ENCODE measurements at regions not wholly inside any gene's neighbourhood (a gene's known extent, or its start where the extent isn't known, plus 50 kb on each side); places are given as distances from the start of the nearest gene placed in this dataset.

DNA sequence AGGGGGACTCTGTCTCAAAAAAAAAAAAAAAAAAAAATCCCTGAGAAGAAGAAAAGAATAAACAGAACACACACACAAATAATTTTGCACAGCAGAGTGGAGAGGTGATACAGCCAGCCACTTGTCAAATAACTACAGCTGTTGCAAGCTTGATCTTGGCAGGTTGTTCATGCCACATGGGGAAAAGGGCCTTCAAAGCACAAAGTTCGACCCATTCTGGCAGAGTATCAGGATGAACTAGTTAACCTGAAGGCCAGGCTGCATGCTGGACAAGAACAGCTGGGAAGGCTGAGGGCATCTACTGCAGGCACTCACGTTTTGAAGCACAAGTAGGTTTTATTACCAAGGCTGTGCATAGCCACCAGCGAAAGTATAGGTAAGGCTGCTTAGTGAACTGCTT, 104.1 kb downstream of the KCTD15 start:
- no peak for DNase-seq

DNA sequence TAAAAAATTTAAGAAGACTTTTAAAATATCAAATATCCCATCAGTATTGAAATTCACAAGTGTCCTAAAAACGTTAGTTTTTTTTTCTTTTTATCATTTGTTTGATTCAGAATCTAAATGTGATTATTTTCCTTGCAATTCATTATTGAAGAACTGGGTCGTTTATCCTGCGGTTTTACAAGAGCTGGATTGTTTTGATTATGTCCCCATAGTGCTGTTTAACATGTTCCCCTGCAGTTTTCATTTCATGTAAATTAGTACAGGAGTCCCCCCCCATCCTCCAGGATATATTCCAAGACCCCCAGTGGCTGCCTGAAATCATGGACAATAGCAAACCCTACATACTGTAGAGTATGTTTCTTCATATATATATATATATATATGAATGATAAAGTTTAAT, 105.7 kb downstream of the KCTD15 start:
- DNase-seq, result no peak

DNA sequence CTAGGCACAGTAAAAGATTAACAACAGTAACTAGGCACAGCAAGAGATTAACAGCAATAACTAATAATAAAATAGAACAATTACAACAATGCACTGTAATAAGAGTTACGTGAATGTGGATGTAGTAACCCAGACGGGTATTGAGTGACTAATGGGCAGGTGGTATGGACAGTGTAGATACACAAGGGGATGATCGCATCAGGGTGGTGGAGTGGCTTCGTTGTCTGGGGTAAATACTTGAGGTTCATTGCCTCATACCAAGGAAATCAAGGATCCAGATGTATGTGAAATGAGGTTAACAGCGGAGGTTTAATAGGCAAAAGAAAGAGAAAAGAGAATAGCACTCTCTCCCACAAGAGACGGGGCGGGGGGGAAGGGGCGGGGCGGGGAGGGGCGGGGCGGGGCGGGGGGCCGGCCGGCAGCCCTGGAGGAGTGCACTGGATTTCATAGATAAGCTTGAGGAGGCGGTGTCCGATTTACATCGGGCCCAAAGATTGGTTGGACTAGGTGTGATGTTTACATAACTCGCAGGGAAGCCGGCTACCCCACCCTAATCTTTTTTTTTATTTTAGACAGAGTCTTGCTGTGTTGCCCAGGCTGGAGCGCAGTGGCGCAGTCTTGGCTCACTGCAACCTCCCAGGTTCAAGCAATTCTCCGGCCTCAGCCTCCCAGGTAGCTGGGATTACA, 106.3 kb downstream of the KCTD15 start:
- DNase-seq, result no peak

DNA sequence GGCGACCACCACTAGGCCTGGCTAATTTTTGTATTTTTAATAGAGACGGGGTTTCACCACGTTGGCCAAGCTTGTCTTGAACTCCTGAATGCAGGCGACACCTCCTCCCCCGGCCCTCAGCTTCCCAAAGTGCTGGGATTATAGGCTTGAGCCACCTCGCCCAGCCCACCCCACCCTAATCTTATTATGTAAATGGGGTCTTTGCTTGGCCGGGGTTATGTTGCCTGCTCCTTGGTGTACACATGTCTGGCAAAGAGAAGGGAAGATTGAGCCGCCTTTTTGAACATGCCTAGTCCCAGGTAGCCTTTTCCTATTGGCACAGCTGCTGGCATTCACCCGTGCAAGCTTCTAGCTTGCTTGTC, 106.8 kb downstream of the KCTD15 start:
- DNase-seq, result no peak

DNA sequence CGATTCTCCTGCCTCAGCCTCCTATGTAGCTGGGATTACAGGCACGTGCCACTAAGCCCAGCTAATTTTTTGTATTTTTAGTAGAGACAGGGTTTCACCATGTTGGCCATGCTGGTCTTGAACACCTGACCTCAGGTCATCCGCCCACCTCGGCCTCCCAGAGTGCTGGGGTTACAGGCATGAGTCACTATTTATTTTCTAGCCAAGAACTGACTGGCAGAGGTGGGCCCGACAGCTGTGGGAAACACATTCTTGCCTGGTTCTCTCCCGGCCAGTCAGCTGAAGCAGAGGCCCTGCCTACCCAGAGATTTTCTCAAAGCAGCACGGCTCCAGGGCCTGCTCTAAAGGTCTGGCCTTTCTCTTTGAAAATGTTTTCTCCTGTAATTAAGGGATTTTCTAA, 108.0 kb downstream of the KCTD15 start:
- DNase-seq, result no peak

DNA sequence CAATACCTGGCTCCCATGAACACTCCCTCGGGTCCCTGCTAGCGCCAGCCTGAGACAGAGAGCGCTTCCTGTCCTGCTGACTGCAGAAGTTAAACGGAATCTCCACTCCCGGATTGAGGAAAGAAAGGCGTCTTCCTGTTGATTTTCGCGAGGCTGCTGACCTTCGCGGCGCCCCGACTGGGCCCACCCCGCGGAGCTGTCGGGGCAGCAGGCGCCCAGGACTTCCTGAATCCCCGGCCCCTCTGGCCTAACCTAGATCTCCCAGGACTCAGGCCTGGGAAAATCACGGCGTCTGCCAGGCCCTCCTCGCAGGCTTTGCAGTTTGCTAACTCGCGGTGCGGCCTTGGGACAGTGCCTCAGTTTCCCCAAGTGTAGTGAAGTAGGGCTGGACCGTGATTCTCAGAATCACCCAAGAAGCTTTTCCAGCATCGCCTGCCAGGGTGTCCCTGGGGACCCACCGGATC, 108.8 kb downstream of the KCTD15 start:
- DNase-seq, result no peak

DNA sequence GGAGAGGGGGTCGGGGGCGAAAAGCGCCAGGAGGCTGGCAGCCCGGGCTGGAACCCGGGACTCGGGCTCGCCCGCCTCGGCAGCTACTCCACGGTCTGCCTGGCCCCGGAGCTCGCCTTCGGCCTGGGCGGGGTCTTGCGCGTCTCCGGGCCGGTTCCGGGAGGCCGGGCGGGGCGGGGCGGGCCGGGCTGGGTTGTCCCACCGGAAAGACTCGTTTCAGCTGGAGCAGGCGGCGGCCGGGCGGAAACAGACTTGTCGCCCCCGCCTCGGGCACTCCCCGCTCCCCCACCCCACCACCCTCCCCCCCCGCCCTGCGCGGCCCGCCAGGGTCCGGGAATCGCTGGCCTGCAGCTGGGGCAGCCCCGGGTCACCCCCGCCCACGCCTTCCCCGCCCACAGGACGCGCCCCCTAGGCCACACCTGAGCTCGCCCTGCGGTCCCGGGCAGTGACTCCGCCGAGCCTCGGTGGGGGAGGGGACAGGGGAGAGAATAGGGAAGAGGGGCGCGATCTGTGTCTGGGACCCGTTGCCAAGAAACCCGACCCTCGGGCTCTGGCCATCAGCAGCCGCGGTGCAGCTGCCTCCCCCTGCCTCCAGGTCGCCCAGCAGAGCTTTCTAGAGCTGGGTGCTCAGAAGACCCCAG, 109.4 kb downstream of the KCTD15 start:
- no peak for DNase-seq

DNA sequence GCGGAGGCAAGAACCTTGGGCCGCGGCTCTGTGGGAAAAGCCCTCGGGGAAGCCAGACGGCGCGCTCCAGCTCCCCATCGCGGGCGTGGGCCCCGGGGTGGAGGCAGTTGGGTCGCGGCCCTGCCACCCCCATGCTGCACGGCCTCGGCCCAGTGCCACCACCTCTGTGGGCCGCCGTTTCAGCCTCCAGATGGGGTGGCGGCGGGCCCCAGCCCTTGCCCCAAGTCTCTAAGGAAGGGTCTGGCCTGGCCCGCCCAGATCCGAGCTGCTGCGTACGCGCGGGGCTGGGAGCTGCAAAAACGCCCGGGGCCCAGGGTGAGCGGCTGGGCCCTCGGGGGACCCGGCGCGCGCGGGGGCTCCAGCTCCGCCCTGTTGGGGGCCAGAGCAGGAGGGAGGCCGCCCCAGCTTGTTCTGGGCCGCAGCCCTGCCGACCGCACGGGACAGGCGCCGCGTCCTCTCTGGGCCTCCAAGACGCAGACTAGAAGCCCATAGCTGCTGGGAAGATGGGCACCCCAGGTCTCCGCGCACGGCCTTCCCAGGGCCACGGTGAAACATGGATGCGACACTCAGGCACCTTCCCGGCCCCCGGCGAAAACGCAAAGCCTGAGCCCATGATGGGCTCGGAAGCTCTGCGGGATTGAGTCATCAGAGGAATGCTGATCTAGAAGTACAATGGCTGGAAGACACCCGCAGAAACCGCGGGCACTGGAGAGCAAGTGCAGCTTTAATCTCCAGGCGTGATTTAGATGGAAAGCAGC, 110.1 kb downstream of the KCTD15 start:
- no peak for DNase-seq

DNA sequence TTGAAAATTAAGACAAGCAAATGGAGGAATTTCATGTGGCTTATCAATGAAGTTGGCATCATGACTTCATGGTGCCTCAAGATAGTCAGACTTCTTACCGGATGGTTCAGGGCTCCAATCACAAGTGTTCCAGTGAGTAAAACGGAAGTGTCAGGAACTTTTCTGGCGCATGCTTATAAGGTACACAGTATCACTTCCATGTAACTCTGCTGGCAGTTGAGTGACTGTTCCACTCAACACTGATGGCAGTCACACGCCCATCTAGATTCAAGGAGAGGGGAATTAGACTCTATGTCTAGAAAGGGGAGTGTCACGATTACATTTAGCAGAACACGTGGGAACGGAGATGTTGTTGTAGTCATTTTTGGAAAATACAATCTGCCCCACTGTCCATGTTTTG, 114.3 kb downstream of the KCTD15 start:
- no peak for DNase-seq

DNA sequence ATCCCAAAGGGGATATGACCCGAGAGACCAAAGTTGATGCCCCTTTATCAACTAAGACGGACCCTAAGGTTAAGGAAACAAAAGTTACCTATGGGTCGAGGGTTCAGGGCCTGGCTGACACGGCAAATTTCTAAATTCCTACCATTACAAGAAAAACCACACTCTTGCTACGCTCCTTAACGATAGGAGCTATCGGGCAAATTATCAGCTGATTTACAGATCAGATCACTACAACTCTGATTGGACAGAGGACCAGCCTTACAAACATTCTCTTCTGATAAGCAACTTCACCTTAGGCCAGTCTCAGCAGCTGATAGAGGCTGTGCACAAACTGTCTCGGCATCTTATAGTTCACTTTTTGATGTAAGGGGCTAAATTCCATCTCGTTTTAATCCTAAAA, 117.9 kb downstream of the KCTD15 start:
- DNase-seq, result no peak

DNA sequence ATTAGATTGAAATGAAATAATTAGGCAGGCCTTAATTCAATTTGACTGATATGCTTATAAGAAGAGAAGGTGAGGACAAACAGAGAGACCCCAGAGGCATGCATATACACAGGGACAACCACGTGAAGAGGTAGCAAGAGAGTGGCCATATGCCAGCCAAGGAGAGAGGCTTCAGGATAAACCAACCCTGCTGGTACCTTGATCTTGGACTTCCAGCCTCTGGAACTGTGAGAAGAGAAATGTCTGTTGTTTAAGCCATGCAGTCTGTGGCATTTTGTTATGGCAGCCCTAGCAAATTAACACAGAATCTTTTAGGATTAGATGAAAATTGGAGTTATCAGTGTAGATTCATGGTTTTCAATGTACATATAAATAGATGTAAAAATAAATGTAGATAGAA, 120.1 kb downstream of the KCTD15 start:
- no peak for DNase-seq

DNA sequence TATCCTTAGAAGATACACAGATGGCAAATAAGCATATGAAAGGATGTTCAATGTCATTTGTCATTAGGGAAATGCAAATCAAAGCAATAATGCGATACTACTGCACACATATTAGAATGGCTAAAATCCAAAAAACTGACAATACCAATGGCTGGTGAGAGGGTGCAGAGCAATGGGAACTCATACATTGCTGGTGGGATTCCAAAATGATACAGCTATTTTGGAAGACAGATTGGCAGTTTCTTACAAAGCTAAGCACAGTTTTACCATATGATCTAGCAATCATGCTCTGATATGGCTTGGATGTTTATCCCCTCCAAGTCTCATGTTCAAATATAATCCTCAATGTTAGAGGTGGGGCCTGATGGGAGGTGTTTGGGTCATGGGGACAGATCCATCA, 122.6 kb downstream of the KCTD15 start:
- DNase-seq, result no peak

DNA sequence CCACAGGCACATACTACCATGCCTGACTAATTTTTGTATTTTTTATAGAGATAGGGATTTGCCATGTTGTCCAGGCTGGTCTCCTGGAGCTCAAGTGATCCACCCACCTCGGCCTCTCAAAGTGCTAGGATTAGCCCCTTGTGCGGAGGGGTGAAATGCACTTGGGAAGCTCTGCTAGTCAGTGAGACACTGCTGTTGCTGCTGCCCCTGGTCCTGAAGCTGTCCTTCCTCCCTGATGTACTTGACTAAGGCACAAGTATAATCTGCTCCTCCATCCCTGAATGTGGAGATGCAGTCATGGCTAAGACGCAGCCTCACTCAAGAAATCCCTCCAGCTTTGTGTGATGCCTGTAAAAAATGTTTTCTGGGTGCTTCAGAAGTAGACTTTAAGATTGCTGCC, 124.5 kb downstream of the KCTD15 start:
- DNase-seq, result no peak

DNA sequence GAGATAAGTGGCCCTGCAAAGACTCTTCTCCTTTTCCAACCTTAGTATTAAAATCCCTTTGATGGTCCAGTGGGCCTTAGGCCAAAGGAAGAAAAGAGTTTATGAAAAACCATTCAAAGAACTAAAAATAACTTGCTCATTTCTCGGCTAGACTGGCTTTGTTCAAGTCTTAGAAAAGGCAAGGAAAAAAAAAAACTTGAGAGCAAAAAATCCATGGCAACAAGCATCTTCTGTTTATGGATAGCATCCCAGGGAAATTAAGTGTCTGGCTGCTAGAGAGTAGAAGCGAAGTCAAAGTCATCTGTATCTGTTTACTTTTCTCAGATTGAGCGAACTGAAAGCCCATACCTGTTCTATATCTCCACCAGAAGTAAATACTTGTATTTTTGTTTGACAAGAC, 129.6 kb downstream of the KCTD15 start:
- no peak for DNase-seq

DNA sequence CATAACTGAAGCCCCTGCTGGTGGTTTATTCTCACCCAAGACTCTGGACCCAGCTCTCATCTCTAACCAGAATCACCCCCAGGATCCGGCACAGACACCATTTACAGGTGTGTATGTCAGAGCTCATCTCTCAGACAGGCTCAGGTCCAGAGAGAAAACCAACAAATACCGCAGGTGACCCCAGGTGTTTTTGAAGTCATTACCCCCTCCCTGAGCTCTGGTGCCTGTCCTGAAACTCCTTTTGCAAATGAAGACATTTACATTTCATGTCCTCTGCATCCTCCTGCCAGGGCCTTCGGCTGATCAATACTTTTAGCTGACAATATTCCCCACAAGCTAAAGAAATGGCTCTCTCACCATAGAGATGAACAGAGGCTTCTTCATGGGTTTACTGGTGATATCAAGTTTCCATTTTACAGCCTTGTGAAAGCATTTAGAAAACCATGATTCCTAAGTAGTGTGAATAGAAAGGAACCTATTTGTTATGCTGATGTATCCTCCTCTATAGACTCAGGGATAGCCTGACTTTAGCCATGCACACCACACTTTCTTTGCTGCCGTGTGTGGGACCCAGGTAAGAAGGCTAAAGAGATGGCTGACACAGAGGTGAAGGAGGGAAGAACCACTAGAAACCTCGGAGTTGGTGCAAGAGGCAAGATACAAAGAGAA, 131.3 kb downstream of the KCTD15 start:
- no peak for DNase-seq

DNA sequence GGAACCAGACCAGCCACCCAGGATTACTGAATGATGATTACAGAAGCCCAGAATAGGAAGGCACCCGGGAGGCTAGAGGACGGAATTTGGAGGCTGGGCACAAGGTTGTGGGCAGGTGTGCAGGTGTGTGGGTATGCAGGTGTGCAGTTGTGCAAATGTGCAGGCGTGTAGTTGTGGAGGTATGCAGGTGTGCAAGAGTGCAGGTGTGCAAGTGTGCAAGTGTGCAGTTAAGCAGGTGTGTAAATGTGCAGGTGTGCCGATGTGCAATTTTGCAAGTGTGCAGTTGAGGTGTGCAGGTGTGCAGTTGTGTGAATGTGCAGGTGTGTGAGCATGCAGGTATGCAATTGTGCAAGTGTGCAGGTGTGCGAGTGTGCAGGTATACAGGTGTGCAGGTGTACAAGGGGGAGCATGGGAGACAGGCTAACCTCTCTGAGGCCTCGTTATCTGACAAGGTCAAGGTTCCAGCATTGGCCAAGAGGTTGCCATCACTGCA, 131.8 kb downstream of the KCTD15 start:
- DNase-seq, result no peak

DNA sequence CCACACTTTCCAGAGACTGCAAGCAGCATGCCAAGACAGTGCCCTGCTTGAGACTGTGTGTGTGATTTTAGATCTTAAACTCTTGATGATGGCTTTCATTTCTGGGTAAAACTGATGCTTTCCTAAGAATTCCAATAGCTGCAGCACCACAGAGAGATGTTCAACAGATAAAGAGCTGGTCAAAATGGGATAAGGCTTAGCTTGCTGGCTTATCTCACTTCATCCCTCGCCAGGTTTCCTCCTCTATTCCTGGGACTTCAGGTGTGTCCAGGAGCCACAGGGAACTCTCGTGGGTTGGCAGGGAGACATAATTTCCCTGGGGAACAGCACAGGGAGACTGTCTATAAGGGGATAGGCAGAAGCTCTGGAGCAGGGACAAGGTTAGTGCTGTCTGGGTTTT, 137.3 kb downstream of the KCTD15 start:
- DNase-seq, result no peak

DNA sequence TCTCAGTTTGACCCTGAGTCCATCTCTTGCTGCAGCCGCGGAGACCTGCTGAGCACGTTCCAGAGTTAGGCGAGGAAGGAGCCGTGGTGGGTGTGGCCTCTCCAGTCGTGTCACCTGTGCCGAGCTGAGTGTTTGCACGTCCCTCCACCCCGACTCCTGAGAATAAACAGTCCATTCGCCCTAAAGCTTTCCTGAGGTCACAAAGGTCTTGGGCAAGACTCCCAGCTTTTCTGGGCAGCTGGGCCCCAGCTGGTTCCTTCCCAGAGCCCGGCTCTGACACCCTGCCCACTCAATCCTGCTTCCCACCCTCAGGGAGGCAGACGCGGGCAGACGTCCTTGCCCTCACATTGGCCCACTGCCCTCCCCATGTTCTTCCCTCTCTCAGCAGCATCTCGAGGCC, 142.2 kb downstream of the KCTD15 start:
- no peak for DNase-seq

DNA sequence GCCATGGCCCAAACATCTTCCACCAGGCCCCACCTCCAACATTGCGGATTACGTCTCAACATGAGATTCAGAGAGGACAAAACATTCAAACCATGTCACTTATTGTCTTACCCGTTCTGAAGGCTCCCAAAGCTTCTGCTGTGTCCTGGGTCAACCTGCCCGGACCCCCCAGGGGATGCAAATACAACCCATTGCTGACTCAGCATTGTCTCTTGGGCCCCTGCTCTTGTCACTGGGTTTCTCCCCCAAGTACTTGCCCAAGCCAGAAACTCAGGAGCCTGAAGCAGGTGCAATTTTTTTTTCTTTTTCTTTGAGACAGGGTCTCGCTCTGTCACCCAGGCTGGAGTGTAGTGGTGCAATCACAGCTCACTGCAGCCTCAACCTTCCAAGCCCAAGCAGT, 144.5 kb downstream of the KCTD15 start:
- DNase-seq, result no peak

DNA sequence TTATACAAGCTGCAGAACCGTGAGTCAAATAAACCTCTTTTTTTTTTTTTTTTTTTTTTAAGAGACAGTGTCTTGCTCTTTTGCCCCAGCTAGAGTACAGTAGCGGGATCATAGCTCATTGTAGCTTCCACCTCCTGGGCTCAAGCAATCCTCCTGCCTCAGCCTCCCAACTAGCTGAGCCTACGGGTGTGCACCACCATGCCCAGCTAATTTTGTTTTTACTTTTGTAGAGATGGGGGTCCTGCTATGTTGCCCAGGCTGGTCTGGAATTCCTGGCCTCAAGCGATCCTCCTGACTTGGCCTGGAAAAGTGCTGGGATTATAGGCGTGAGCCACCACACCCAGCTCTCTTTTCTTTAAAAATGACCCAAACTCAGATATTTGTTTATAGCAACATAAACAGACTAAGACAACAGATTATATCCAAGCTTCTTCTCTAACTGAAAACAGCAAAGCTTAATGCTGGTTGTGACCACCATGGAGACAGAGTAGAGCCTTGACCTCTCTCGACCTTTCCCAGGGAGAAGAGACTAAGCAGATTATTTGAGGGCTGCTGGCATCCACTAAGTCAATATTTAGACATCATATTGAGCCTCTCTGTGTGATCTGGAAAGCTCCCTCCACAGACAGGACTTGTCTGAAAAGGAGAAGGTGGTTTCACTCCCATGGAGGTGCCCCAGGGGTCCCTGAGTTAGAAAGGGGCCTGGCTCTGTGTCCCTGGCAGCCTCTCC, 150.0 kb downstream of the KCTD15 start:
- DNase-seq, result no peak

DNA sequence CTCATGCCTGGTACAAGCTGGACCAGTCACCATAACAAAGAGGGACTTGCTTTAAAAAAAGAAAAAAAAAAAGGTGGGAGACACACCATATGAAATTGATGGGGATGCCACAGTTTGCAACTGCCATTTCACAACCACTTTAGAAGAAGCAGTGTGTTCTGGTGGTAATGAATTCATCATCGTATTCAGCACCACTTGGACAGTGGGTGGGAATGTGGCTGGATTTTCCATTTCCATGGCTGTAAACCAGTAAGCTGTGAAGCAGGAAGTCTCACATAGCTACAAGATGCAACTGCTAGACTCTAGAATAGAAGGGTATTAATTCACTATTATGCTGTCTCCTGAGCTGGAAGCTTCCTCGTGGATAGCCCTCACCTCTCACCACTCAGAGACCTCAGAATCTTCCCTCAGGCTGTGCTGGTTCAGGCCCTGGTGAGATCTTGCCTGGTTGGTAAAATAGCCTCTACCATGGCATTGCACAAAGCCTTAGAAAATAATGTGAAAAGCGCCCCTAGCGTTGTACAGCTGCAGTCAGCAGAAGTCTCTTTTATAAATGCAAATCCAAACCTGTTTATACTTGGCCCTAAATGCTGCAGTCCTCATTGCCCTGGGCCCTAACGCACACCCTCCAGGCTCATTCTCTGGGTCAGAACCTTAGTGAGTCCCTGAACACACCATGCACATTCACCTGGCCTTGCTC, 150.7 kb downstream of the KCTD15 start:
- no peak for DNase-seq

DNA sequence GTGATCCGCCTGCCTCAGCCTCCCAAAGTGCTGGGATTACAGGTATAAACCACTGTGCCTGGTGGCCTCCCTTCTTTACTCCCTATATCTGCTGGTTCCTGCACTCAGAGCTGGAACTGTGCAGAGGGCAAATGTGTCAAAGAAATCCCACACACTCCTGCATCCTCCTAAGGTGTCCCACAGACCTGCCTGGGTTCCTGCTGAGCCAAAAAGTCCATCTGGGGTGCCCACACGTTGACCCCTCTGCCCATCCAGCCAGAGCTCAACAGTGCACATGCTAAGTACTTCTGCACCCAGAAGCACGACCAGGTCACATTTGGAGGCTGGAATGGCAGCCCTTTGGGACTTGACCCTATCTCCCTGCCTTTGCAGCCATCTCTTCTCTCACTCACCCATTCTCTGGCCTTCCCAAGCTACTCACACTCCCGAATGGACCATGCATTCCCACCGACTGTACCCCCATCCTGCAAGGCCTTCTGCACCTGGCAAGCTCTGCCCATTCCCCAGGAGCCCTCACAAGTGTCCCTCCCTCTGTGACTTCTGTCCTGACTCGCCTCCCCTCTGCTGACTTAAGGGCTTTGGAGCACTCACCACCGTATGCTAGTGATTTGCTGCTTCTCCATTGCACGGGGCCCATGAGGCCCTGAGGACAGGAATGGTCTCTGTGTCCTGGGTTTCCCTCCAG, 152.1 kb downstream of the KCTD15 start:
- no peak for DNase-seq

Data from NCI-H1417 treated with DMSO at 0.1 percent for 48 hours (cell line).